ENCODE measurements at regions not wholly inside any gene's neighbourhood (a gene's known extent, or its start where the extent isn't known, plus 50 kb on each side); places are given as distances from the start of the nearest gene placed in this dataset.

DNA sequence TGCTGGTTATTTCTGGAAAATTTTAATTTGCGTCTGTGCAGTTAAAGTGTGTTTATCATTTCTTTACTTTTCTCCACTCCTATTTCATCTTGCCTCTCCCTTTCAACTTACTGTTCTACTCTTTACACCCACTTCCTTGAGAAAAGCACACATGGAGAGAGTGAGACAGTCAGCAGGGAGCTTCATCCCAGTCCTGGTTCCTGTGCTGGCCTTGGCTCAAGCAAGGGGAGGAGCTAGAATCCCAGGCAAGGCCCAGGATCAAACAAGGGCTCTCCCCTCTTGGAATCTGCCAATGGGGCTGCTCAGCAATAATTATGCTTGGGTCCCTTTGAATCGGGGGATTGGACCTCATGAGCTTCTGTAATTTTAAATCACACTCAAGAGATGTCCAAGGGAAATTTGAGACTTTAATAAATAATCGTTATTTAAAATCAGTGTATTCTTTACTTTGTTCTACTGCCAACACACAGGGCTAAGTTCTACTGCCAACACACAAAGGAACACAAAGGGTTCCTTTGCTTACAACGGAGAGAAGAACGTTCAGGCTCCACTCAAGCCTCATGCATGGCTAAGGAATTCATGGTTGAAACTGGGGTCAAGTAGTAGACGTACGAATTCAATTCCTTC lies 439.3 kb upstream of the DAB2 start:
- TF ChIP-seq, protein P1, sequence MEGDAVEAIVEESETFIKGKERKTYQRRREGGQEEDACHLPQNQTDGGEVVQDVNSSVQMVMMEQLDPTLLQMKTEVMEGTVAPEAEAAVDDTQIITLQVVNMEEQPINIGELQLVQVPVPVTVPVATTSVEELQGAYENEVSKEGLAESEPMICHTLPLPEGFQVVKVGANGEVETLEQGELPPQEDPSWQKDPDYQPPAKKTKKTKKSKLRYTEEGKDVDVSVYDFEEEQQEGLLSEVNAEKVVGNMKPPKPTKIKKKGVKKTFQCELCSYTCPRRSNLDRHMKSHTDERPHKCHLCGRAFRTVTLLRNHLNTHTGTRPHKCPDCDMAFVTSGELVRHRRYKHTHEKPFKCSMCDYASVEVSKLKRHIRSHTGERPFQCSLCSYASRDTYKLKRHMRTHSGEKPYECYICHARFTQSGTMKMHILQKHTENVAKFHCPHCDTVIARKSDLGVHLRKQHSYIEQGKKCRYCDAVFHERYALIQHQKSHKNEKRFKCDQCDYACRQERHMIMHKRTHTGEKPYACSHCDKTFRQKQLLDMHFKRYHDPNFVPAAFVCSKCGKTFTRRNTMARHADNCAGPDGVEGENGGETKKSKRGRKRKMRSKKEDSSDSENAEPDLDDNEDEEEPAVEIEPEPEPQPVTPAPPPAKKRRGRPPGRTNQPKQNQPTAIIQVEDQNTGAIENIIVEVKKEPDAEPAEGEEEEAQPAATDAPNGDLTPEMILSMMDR (conservative IDR thresholded peaks at IDR 0.05; ENCODE audit: low read depth, low read length) = no peak
- TF ChIP-seq EZH2 (IDR thresholded peaks at IDR 0.05; ENCODE audit: low read length, unreplicated experiment) (no peak), EZH2phosphoT487 (IDR thresholded peaks at IDR 0.05; ENCODE audit: borderline replicate concordance, low read length) (no peak)
